A673 (cell line): ENCODE measurements at regions not wholly inside any gene's neighbourhood (a gene's known extent, or its start where the extent isn't known, plus 50 kb on each side); places are given as distances from the start of the nearest gene placed in this dataset.
"Not testable (repeated sequence)": the region's sequence is repeated elsewhere in the genome, so short reads cannot be mapped to it uniquely, and the experiment has no call there.

Source experiments
- BruUV-seq: library from RNA; stranded (reverse); fragments of 400-500 nt; replicated peaks from 2 replicates; lab custom pipeline; 2021; lab: Mats Ljungman, UMichigan
- CTCF ChIA-PET: fragments of 300-600 bp; sonication (Branson Sonifier 250); formaldehyde crosslinking; loops from one replicate; lab custom pipeline; 2022; ENCODE audit warnings: antibody characterized with exemption; lab: Charles Lee
- POLR2A ChIA-PET: fragments of 300-600 bp; sonication (Branson Sonifier 250); formaldehyde crosslinking; loops from one replicate; lab custom pipeline; 2022; ENCODE audit warnings: antibody characterized with exemption; ENCODE audit not compliant: low non-redundant PET; lab: Charles Lee
- DNase-seq: peaks from one replicate; pipeline ENCODE4 v3.0.0-alpha.2; 2015; ENCODE audit warnings: low spot score
- H3K27ac ChIP-seq: fragments of 200-600 bp; sonication (generic); 2 replicates; pipeline ENCODE4 v1.5.1; 2016; ENCODE audit warnings: mixed run types, low read depth, mild to moderate bottlenecking, mixed read lengths, antibody characterized with exemption, low read length; ENCODE audit not compliant: poor library complexity, severe bottlenecking
- H3K27me3 ChIP-seq: fragments of 200-600 bp; sonication (generic); replicated peaks from 2 replicates; pipeline ENCODE4 v1.6.1; 2017; ENCODE audit warnings: mixed run types, low read depth, mild to moderate bottlenecking, mixed read lengths, antibody characterized with exemption, low read length; ENCODE audit not compliant: insufficient read depth, poor library complexity
- H3K36me3 ChIP-seq: fragments of 200-600 bp; sonication (generic); 2 replicates; pipeline ENCODE4 v1.6.1; 2016; ENCODE audit warnings: mixed run types, mild to moderate bottlenecking, mixed read lengths, antibody characterized with exemption, low read length; ENCODE audit not compliant: insufficient read depth, poor library complexity, severe bottlenecking
- H3K4me1 ChIP-seq: fragments of 200-600 bp; sonication (generic); 2 replicates; pipeline ENCODE4 v1.6.1; 2017; ENCODE audit warnings: mixed run types, mild to moderate bottlenecking, mixed read lengths, antibody characterized with exemption, low read length; ENCODE audit not compliant: insufficient read depth, poor library complexity, severe bottlenecking
- H3K4me3 ChIP-seq: fragments of 200-600 bp; sonication (generic); 2 replicates; pipeline ENCODE4 v1.5.1; 2016; ENCODE audit warnings: low read depth, mixed run types, mild to moderate bottlenecking, mixed read lengths, low read length; ENCODE audit not compliant: poor library complexity, severe bottlenecking
- H3K9me3 ChIP-seq: fragments of 200-600 bp; sonication (generic); 2 replicates; pipeline ENCODE4 v1.6.1; 2016; ENCODE audit warnings: mixed run types, low read depth, mild to moderate bottlenecking, mixed read lengths, antibody characterized with exemption, low read length; ENCODE audit not compliant: poor library complexity, severe bottlenecking
- CTCF ChIP-seq: fragments of 300-800, 200-600 bp; sonication (generic); conservative IDR thresholded peaks from 2 replicates; pipeline ENCODE4 v1.5.1; 2017; ENCODE audit warnings: low read depth, mild to moderate bottlenecking, antibody characterized with exemption, low read length, moderate library complexity, mixed read lengths
- EZH2 ChIP-seq: fragments of 200-600 bp; sonication (generic); IDR thresholded peaks from 2 replicates; pipeline ENCODE4 v1.6.1; 2017; ENCODE audit warnings: borderline replicate concordance, low read depth, mild to moderate bottlenecking, mixed read lengths, antibody characterized with exemption, low read length; ENCODE audit not compliant: poor library complexity, severe bottlenecking
- intact Hi-C: fragments of 100-400 bp; cut with micrococcal nuclease; formaldehyde crosslinking; loops from one replicate; pipeline ENCODE4 v1.10.0; 2022; ENCODE audit not compliant: unreplicated experiment

- Histone ChIP-seq H3K27ac (no peak overlapping the region), H3K36me3 (no peaks in the 10 kb centered on the region), H3K4me1 (no peaks in the 10 kb centered on the region), H3K4me3 (no peak overlapping the region), H3K27me3 (no peaks in the 10 kb centered on the region), H3K9me3 (peaks cover 11% of the 10 kb centered on the region)
- no peak for DNase-seq
- CTCF ChIA-PET: no interaction called here
- POLR2A ChIA-PET: no interaction called here
- no peak for TF ChIP-seq CTCF
- no peak for TF ChIP-seq EZH2
- no TSS peak for BruUV-seq
- intact Hi-C loops: no loop called here
These were observed 698.7 kb downstream of the GABRG1 start for GRCh38 chr4:45425135-45425534.

GRCh38 chr4:45423896-45424295 is 697.5 kb upstream of the GNPDA2 start:
- CTCF ChIA-PET: no interaction called here
- Histone ChIP-seq H3K36me3 (no peaks in the 10 kb centered on the region), H3K4me1 (no peaks in the 10 kb centered on the region), H3K9me3 (peaks cover 11% of the 10 kb centered on the region), H3K27ac (no peak overlapping the region), H3K4me3 (no peak overlapping the region), H3K27me3 (no peaks in the 10 kb centered on the region)
- DNase-seq: no peak
- BruUV-seq: no TSS peak
- no peak for TF ChIP-seq CTCF
- TF ChIP-seq EZH2: no peak
- intact Hi-C loops: no loop called here
- POLR2A ChIA-PET: no interaction called here

- POLR2A ChIA-PET, CTCF ChIA-PET, intact Hi-C loops: not testable (repeated sequence)
These were observed 693.8 kb upstream of the GNPDA2 start for GRCh38 chr4:45420091-45420674.

GRCh38 chr4:45410701-45411210 is 684.4 kb upstream of the GNPDA2 start:
- Histone ChIP-seq H3K4me1 (no peaks in the 10 kb centered on the region), H3K36me3 (no peaks in the 10 kb centered on the region), H3K9me3 (no peaks in the 10 kb centered on the region), H3K27me3 (no peaks in the 10 kb centered on the region), H3K4me3 (no peak overlapping the region), H3K27ac (no peak overlapping the region)
- BruUV-seq: no TSS peak
- no peak for TF ChIP-seq CTCF
- no peak for TF ChIP-seq EZH2
- intact Hi-C loops: no loop called here
- DNase-seq: no peak
- ChIA-PET CTCF (no interaction called here), POLR2A (no interaction called here)

More at GRCh38 chr4:45420091-45420674, 693.8 kb upstream of the GNPDA2 start:
- not testable (repeated sequence) for H3K27ac ChIP-seq, H3K4me1 ChIP-seq, BruUV-seq, H3K4me3 ChIP-seq, DNase-seq, H3K27me3 ChIP-seq, H3K36me3 ChIP-seq
- peaks cover 11% of the 10 kb centered on the region for H3K9me3 ChIP-seq
